ENCODE measurements at regions not wholly inside any gene's neighbourhood (a gene's known extent, or its start where the extent isn't known, plus 50 kb on each side); places are given as distances from the start of the nearest gene placed in this dataset.

- no peak for DNase-seq
Measured at GRCh38 chr12:111069886-111070285, 149.5 kb upstream of the MYL2 start.

GRCh38 chr12:111068290-111068689 is 147.9 kb upstream of the MYL2 start:
- peak; percentile 42 for DNase-seq

GRCh38 chr12:111067498-111067897 is 147.1 kb upstream of the MYL2 start:
- no peak for DNase-seq

- no peak for DNase-seq
Measured at GRCh38 chr12:111066744-111067437, 146.5 kb upstream of the MYL2 start.

- DNase-seq = no peak
Measured at GRCh38 chr12:111064982-111065381, 144.6 kb upstream of the MYL2 start.

- DNase-seq = no peak
Measured at GRCh38 chr12:111064154-111064553, 143.8 kb upstream of the MYL2 start.

GRCh38 chr12:111063295-111064026 is 143.1 kb upstream of the MYL2 start:
- no peak for DNase-seq

GRCh38 chr12:111057701-111058425 is 137.5 kb upstream of the MYL2 start:
- no peak for DNase-seq

GRCh38 chr12:111056618-111057521 is 136.5 kb upstream of the MYL2 start:
- DNase-seq = peak; percentile 66

GRCh38 chr12:111055181-111055880 is 135.0 kb upstream of the MYL2 start:
- DNase-seq = no peak

GRCh38 chr12:111048991-111049390 is 128.6 kb upstream of the MYL2 start:
- DNase-seq = no peak

- no peak for DNase-seq
Measured at GRCh38 chr12:111046896-111047295, 126.5 kb upstream of the MYL2 start.

GRCh38 chr12:111045941-111046340 is 125.6 kb upstream of the MYL2 start:
- DNase-seq = no peak

GRCh38 chr12:111041091-111041490 is 120.7 kb upstream of the MYL2 start:
- DNase-seq = no peak

- no peak for DNase-seq
Measured at GRCh38 chr12:111040690-111041089, 120.3 kb upstream of the MYL2 start.

- DNase-seq = no peak
Measured at GRCh38 chr12:111038941-111039340, 118.6 kb upstream of the MYL2 start.

- no peak for DNase-seq
Measured at GRCh38 chr12:111038077-111038476, 117.7 kb upstream of the MYL2 start.

- no peak for DNase-seq
Measured at GRCh38 chr12:111037047-111037446, 116.7 kb upstream of the MYL2 start.

GRCh38 chr12:111035578-111036301 is 115.4 kb upstream of the MYL2 start:
- DNase-seq = no peak

- DNase-seq = no peak
Measured at GRCh38 chr12:111034886-111035577, 114.7 kb upstream of the MYL2 start.
